Endothelial cell of umbilical vein (primary cell): ENCODE measurements at regions not wholly inside any gene's neighbourhood (a gene's known extent, or its start where the extent isn't known, plus 50 kb on each side); places are given as distances from the start of the nearest gene placed in this dataset.

ENCODE experiments used
- TF ChIP-seq, protein P1 (sequence below), 2 donors: IDR thresholded peaks; 1 replicate in 1 of 2; 2 replicates in 1 of 2; pipeline ENCODE4 v1.5.1; 2011; ENCODE audit warnings: low read length in 2 of 2, mild to moderate bottlenecking in 2 of 2, moderate library complexity in 2 of 2, control low read depth in 1 of 2, inconsistent platforms in 1 of 2, low read depth in 1 of 2; ENCODE audit not compliant: insufficient read depth in 1 of 2; ENCODE audit errors: extremely low read depth in 1 of 2
- TF ChIP-seq, protein P2 (sequence below): IDR thresholded peaks from 2 replicates; pipeline ENCODE4 v1.6.1; 2011; ENCODE audit not compliant: insufficient read depth, insufficient read length

DNA sequence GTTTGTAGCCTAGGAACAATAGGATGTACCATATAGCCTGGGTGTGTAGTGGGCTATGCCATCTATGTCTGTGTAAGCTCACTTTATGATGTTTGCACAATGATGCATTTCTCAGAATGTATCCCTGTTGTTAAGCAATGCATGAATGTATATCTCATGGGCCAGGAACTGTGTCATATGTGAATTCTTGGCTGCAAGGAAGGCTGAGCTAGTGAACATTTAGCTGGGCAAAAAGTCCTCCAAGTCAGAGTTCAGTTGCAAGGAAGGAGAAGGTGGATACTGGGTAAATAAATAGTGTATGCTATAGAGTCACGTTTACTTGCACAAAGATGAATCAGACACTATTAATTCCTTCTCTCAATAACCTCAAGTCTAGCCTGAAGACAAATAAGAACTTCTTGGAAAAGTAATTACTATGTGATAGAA lies 136.1 kb downstream of the EHF start:
- TF ChIP-seq, protein P1, sequence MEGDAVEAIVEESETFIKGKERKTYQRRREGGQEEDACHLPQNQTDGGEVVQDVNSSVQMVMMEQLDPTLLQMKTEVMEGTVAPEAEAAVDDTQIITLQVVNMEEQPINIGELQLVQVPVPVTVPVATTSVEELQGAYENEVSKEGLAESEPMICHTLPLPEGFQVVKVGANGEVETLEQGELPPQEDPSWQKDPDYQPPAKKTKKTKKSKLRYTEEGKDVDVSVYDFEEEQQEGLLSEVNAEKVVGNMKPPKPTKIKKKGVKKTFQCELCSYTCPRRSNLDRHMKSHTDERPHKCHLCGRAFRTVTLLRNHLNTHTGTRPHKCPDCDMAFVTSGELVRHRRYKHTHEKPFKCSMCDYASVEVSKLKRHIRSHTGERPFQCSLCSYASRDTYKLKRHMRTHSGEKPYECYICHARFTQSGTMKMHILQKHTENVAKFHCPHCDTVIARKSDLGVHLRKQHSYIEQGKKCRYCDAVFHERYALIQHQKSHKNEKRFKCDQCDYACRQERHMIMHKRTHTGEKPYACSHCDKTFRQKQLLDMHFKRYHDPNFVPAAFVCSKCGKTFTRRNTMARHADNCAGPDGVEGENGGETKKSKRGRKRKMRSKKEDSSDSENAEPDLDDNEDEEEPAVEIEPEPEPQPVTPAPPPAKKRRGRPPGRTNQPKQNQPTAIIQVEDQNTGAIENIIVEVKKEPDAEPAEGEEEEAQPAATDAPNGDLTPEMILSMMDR (IDR thresholded peaks at IDR 0.05; ENCODE audit: extremely low read depth in 1 of 2, insufficient read depth in 1 of 2, low read depth in 1 of 2, low read length in 2 of 2) = no peak
- TF ChIP-seq, protein P2, sequence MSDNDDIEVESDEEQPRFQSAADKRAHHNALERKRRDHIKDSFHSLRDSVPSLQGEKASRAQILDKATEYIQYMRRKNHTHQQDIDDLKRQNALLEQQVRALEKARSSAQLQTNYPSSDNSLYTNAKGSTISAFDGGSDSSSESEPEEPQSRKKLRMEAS = no peak
